ENCODE measurements at regions not wholly inside any gene's neighbourhood (a gene's known extent, or its start where the extent isn't known, plus 50 kb on each side); places are given as distances from the start of the nearest gene placed in this dataset.

- peak; percentile 88 for TF ChIP-seq CTCF (conservative IDR thresholded peaks at IDR 0.05)
- TF ChIP-seq EZH2 (IDR thresholded peaks at IDR 0.05; ENCODE audit: low read depth), result no peak
Measured at GRCh38 chr1:55375617-55376258, 160.6 kb upstream of the USP24 start.
